NCI-H2171 (cell line): ENCODE measurements at regions not wholly inside any gene's neighbourhood (a gene's known extent, or its start where the extent isn't known, plus 50 kb on each side); places are given as distances from the start of the nearest gene placed in this dataset.
"Not testable (repeated sequence)": the region's sequence is repeated elsewhere in the genome, so short reads cannot be mapped to it uniquely, and the experiment has no call there.

ENCODE experiments used
- DNase-seq: peaks from one replicate; lab custom pipeline; 2025; lab: John Stamatoyannopoulos, UW

DNA sequence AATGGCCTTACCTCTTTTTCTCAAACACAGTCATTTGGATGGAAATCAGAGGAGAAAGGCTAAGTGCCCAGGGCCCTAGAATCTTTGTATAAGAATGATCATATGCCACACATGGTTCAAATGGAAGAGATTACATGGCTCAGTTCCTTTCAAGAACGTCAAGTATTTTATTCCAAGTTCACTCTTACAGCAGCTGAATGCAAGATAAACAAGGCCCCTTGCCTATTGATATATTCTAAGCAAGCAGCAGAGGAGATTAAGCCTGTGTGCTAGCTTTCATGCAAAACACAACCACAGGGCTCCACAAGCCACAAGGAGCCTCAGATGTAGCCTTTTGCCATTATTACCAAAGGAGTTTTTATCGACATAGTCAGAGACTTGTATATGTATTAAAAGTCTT, 55.3 kb upstream of the SLCO6A1 start:
- DNase-seq = no peak

DNA sequence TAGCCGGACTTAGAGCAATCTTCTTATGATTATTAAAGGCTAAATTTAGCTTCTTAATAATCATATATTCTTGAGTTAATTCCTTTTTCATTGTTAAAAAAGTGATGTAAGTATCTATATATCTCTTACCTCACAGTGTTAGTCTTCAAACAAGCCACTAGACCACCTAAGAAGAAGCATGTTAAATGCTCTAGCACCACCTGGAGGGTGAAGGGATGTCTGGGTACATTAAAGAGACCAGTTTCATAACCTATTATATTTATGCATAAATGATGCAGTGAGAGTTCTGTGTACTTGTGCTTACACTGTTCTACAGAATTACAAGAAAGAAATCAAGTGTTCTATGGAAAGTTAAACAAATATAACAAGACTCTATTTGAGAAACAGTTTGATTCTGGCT, 55.9 kb upstream of the SLCO6A1 start:
- no peak for DNase-seq

DNA sequence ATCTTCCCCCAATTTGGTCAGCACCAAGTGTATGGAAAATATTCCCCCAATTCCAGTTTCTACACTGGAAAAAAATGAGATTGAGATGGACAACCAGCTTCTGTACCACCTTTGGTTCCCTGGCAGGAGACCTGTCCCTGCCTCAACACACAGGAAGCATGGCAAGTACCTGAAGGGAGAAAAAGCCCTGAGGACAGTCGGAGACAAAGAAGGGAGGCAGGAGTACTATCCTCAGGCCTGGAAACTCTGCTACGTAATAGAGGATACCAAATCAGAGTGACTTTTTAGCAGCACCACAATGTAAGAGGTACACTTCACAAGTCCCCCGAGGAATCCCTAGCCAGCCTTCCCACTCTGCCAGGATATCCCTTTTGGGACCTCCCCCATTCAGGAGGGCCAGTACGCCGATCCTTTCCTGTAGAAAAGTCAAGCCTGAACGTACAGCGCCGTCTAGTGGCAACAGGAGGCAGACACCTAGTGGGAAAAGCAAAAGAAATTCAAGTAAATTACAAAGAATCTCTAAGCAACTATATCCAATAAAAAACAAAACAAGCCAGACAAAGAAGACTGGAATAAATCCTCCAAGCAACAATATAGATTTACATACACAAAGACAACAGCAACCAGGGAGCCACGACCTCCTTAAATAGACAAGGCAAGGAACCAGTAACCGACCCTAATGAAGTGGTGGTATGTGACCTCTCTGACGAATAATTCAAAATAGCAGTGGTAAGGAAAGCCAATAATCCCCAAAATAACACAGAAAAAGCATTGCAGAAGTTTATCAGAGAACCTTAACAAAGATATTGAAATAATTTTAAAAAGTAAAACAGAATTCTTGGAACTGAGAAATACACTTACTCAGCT, 63.3 kb upstream of the SLCO6A1 start:
- no peak for DNase-seq

DNA sequence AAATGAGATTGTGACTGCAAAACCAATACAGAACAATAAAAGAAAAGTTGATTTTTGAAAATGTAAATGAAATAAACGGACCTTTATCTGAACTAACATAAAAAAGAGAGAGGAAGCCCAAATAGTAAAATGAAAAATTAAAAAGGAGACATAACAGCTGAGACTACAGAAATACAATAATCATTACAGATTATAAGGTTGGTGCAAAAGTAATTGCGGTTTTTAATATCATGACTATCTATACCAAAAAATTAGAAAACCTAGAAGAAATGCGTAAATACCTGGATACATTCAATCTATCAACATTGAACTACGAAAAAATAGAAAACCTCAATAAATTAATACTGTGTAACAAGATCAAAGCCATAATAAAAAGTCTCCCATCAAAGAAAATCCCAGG, 71.9 kb upstream of the SLCO6A1 start:
- no peak for DNase-seq

DNA sequence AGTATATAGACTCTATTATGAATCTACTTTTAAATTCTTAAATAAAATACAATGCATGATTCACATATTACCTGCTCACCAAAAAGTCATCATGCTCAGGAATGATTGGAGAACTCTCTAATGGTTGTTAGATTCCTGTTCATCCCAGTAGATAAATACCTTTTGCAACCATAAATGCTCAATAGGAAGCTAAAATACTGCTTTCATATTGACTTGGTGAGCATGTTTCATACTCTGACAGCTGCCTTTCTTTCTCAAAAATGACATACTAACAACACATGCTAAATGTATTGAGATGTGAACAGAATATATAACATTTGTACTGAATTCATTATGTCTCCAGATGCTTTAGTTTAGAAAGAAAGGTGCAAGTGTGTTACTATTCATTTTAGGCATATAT, 79.6 kb upstream of the SLCO6A1 start:
- DNase-seq = no peak

DNA sequence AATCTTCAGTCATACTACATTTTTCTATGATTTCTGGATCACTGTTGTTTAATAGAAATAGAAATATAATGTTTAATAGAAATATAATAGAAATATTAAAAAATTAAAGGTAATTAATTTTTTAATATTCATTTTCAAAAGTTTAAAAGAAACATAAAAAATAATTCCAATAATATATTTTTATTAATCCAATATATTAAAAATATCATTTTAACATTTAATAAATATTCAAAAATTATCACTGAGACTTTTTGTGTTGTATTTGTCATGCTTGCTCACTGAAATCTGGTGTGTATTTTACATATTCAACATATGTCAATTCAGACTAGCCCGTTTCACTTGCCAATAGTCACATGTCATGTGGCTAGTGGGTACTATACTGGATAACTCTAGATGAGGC, 80.6 kb upstream of the SLCO6A1 start:
- DNase-seq = no peak

DNA sequence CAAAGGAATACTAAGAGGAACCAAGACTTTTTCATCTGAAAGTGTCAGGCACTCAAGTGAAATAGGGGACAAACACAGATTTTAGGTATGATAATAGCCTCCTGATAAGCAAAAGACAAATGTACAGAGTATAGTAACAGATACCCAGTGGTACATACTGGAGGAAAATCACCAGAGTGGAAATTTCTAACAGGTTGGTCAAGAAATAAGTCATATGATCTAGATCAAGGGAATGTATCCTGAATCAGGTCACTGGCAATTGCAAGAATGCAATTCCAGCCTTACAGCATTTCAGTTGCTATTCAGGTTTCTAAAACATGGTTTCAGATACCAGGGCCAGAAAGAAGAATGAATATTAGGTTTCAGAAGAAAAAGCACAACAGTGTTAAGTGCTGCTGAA, 82.2 kb upstream of the SLCO6A1 start:
- no peak for DNase-seq

DNA sequence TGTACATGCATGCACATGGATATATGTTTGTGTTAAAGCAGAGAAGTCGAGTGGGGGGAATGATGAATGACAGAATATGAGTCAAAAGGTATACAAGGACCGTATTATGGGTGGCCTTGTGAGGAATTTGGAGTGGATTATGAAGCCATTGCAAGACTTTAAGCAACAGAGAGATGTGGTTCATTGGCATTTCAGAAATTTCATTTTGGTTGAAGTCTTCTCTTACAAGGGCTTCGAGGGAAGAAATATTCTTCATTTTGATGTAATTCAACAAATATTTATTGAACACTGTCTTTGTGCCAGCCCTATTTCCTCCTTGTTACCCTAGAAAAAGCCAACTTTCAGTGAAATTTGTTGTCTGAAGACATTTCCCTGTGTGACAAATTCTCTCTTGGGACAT, 83.9 kb upstream of the SLCO6A1 start:
- DNase-seq = no peak

DNA sequence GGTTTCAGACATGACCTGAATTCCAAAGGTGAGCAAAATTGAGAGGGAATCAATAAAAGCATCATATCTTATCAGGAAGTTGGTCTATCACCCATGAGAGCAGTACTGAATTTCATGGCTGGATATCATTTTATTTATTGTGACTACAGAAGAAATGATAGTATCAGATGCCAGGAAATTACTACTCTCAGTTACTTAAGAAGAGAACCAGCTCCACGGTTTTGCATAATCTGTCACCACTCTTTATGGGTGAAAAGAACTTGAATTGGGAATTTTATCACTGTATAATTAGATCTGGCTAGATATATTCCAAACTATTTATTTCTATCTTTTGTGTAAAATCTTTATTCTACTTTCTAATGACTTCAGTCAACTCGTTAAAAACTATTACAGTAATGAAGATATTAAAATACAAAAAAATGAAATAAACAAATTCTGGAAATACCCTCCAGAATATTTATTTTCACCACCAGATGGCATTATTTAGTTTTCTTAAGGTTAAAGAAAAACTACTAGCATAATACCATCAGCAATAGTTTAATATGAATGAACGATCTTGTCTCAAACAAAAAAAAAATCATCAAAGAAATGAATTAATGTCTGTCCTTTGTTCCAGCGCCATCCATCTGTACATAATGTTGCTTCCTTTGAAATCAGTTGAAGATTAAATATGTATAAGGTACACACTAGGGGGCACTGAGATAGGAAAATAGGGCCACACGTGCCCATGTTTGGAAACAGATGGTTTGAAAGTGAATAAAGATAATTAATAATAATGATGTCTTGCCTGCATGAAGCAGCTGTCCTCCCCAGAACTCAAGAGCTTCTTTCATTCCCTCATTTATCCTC, 84.7 kb upstream of the SLCO6A1 start:
- DNase-seq = peak; percentile 67

DNA sequence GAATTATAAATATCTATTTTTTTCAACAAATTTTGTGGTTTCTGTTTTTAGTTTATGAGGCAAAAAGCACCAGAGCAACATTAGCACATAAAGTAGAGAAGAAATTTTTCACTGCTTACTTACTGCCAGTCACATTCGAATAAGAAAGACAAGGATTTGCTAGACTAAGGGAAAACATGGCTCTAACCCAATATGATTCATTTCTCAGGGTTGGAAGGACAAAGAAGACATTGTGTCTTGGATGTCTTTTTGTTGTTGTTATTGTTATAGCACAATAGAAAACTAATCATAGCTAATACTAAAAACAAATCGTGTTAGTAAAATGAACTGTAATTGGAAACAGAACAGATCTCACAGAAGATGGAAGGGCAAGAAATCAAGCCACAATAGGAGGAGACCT, 90.9 kb upstream of the SLCO6A1 start:
- no peak for DNase-seq

DNA sequence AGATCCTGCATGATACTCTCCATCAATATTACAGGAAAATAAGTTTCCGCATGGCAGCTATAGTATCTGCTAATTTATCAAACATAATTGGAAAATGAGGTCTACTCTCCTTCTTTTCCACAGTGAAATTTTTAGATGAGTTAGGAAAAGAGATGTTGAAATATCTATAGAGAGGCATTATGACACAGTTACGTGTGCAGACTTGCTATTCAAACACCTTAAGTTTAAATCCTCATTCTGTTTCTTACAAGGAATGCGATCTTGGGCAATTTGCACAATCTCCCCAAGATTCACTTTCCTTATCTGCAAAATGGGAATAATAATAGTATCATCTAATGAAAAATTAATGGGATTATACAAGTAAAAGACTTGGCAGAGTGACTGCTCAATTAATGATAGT, 91.7 kb upstream of the SLCO6A1 start:
- no peak for DNase-seq

DNA sequence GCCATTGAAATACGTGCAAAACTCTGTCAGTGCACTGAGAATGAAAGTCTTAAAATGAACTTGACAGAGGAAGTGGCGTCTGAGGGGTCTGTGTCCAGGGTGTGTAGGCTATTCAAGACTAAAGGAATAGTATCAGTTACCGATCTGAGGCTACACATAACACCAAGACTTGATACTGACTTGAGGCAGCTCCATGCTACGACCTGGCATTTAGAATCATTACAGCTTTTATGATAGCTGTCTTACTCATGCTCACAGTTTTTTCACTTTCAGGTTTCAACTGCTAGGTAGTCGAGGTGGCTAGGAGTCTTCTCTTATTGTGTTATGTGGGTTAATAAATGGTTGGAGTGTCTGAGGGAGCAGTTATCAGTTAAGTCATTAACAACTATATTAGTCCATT, 92.8 kb upstream of the SLCO6A1 start:
- no peak for DNase-seq

DNA sequence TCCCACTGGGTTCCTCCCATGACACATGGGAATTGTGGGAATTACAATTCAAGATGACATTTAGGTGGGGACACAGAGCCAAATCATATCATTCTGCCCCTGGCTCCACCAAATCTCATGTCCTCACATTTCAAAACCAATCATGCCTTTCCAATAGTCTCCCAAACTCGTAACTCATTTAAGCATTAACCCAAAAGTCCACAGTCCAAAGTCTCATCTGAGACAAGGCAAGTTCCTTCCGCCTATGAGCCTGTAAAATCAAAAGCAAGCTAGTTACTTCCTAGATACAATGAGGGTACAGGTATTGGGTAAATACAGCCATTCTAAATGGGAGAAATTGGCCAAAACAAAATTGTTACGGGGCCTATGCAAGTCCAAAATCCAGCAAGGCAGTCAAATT, 93.8 kb upstream of the SLCO6A1 start:
- DNase-seq = not testable (repeated sequence)

DNA sequence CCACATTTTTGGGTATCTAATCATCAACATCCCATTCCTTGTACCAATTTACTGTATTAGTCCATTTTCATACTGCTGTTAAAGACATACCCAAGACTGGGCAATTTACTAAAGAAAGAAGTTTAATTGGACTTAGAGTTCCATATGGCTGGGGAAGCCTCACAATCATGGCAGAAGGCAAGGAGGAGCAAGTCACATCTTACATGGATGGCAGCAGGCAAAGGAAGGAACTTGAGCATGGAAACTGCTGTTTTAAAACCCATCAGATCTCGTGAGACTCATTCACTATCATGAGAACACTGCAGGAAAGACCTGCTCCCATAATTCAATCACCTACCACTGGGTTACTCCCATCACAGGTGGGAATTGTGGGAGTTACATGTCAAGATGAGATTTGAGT, 95.4 kb upstream of the SLCO6A1 start:
- no peak for DNase-seq

DNA sequence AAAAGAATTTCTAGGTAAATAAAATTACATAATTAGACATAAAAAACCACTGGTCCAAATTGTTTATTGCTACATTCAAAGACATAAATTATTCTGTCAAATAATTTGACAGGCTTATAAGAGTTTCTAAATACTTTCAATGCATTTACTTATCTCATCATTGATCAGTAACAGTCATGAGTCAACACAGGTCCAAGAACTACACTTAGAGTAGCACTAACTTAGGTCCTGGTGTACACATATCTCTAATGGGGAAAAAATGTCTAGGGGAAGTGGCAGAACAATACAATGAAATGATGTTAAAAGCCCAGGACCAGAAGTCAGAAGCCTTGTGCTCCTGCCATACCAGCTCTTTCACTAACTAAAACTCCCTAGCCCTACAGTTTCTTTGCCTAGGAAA, 96.5 kb upstream of the SLCO6A1 start:
- no peak for DNase-seq

DNA sequence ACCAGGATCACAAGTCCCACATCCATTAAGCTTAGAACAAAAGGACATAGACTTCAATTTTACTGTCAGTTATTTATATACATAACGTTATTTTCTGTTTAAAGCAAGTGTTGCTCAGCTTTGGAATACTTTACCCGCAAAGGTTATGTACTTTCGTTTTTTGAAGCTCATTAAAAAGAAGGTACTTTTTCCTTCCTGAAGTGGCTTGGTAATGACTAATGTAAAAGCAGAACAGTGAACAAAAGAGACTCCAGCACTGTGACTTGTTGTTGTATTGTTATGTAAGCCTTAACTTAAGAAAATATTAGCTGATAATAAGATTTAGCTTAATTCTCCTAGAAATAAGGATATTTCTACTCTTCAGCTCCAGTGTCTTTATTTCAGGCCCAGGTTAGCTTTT, 97.3 kb upstream of the SLCO6A1 start:
- no peak for DNase-seq

DNA sequence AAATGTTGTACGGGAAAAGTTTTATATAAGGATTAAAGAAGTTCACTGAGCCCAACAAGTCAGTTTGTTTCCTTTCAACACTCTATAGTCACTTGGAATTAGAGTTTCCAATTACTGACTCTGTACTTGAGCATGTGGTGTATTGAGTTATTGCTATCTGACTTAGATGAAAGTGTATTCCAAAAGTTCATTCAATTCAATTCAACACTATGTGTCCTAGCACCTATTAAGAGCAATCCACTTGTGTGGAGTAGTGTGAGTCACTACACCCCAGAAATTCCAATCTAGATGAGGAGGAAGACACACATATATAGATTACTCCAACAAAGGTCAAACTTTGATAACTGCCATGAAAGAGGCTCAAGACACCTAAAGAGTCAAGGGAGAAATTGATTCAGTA, 98.2 kb upstream of the SLCO6A1 start:
- no peak for DNase-seq

DNA sequence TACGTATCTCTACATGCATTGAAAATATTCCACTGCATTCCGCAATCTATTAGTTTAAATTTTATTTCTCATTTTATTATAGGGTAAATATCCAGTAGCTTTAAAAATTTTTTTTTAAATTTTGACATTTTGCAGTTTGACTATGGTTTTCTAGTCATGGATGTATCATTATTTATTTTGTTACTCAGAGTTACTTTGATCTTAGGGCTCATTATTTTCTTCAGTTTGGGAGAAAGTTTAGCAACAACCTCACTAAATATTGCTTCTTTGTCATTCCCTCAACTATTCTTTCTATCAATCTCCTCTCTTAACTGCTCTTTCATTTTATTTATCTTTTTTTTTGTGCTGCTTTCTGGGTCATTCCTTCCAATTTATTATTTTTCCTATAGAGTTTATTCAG, 100.5 kb upstream of the SLCO6A1 start:
- DNase-seq = no peak

DNA sequence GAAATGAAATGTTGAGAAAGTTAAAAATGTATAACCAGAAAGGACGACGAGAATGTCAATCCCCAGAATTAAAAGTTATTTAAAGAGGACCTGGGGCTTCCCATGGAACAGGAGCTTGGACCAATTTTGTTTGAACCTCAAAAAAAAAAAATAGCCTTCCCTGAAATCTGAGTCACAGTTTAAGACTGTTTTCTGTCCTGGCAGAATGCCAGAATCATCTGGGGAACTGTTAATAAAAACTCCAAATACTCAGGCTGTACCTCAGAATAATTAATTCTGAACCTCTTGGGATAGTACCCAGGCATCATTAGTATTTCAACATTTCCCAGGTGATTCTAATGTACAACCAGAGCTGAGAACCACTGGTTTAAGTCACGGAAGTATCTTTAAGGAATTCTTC, 102.2 kb upstream of the SLCO6A1 start:
- DNase-seq = peak; percentile 5

DNA sequence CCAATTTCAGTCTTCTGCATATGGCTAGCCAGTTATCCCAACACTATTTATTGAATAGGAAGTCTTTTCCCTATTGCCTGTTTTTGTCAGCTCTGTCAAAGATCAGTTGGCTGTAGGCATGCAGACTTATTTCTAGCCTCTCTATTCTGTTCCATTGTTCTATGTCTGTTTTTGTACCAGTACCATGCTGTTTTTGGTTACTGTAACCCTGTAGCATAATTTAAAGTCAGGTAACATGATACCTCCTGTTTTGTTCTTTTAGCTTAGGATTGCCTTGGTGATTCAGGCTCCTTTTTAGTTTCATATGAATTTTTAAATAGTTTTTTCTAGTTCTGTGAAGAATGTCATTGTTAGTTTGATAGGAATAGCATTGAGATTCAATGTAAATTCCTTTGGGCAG, 104.9 kb upstream of the SLCO6A1 start:
- DNase-seq = no peak

DNA sequence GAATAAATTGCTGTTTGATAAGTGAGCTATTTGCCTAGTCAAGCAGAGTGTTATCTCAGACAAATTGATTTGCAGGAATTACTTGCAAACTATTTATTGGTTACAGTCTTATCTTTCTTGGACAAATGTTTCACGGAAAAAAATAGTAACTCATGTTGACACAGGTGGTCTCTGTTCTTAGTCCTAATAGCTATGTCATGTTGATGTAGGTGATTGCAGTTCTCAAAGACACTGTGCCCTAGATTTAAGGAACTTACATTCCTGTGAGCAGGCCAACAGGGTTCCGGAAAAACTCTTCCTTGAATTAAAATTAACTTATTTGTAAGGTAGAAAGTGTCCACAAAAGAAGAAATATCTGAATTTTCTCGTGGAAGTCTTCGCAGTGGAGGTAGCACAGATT, 109.6 kb upstream of the SLCO6A1 start:
- DNase-seq = no peak

DNA sequence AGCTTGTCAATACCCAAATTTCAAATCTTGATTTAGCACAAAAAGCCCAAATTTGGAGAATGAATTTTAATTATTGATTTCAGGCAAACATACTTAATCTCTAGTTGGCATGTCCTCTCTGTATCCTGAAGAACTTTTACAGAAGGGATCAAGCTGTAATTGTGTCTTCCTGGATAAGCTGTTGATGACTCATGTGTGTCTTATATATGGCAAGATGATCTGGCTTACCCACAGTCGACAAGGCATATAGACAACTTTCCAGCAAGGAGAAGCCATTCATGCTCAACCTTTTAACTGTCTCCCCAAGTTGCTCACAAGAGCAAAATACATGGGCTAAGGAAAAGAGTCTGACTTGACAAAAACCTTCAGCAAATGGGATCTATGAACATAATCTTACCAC, 112.5 kb upstream of the SLCO6A1 start:
- no peak for DNase-seq

DNA sequence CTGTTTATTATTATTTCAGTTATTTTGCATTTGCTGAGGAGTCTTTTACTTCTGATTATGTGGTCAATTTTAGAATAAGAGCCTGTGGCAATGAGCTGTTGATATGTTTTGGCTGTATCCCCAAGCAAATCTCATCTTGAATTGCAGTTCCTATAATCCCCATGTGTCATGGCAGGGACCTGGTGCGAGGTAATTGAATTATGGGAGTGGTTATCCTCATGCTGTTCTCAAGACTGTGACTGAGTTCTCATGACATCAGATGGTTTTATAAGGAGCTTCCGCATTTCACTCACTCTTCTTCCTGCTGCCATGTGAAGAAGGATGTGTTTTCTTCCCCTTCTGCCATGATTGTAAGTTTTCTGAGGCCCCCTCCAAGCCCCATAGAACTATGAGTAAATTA, 114.9 kb upstream of the SLCO6A1 start:
- no peak for DNase-seq
